Spleen (tissue), 11 donors: ENCODE measurements at regions not wholly inside any gene's neighbourhood (a gene's known extent, or its start where the extent isn't known, plus 50 kb on each side); places are given as distances from the start of the nearest gene placed in this dataset.

ENCODE experiments used
- DNase-seq: peaks from one replicate; pipeline ENCODE4 v3.0.0-alpha.2; 2020
- H3K27ac ChIP-seq, 8 donors: fragments of 200-600 bp; sonication (generic) in 7 of 8; 1 replicate in 4 of 8; 2 replicates in 4 of 8; pipeline versions ENCODE4 v1.5.0 to v1.8.0; 2016 to 2021; ENCODE audit warnings: inconsistent platforms in 4 of 8, mild to moderate bottlenecking in 4 of 8, moderate library complexity in 1 of 8
- H3K27me3 ChIP-seq, 7 donors: fragments of 200-600 bp; sonication (generic) in 6 of 7; replicated peaks in 1 of 7; 1 replicate in 4 of 7; 2 replicates in 3 of 7; pipeline versions ENCODE4 v1.5.0 to v1.8.0; 2016 to 2021; ENCODE audit warnings: inconsistent platforms in 3 of 7, mild to moderate bottlenecking in 1 of 7
- H3K36me3 ChIP-seq, 6 donors: fragments of 200-600 bp; sonication (generic) in 5 of 6; 1 replicate in 4 of 6; 2 replicates in 2 of 6; pipeline versions ENCODE4 v1.5.0 to v1.8.0; 2016 to 2021; ENCODE audit warnings: inconsistent platforms in 2 of 6
- H3K4me1 ChIP-seq, 6 donors: fragments of 200-600 bp; sonication (generic) in 5 of 6; 1 replicate in 3 of 6; 2 replicates in 3 of 6; pipeline versions ENCODE4 v1.5.0 to v1.8.0; 2016 to 2021; ENCODE audit warnings: inconsistent platforms in 3 of 6
- H3K4me3 ChIP-seq, 8 donors: fragments of 200-600 bp; sonication (generic) in 7 of 8; 1 replicate in 4 of 8; 2 replicates in 4 of 8; pipeline versions ENCODE4 v1.5.0 to v1.8.0; 2016 to 2021; ENCODE audit warnings: inconsistent platforms in 4 of 8, mild to moderate bottlenecking in 4 of 8, moderate library complexity in 2 of 8
- H3K9me3 ChIP-seq, 8 donors: fragments of 200-600 bp; sonication (generic) in 7 of 8; 1 replicate in 4 of 8; 2 replicates in 4 of 8; pipeline versions ENCODE4 v1.5.0 to v1.8.0; 2016 to 2021; ENCODE audit warnings: inconsistent platforms in 4 of 8
- POLR2A ChIP-seq, 3 donors: fragments of 450-650 bp; IDR thresholded peaks; one replicate each; pipeline ENCODE4 v1.5.1; 2017; ENCODE audit warnings: antibody characterized with exemption in 3 of 3, mild to moderate bottlenecking in 1 of 3
- POLR2AphosphoS5 ChIP-seq, 3 donors: sonication (generic); formaldehyde crosslinking; IDR thresholded peaks; one replicate each; pipeline ENCODE4 v1.5.1; 2017; ENCODE audit warnings: antibody characterized with exemption in 3 of 3
- WGBS, 5 donors: extraction: QIAGEN DNeasy Blood & Tissue Kit in 3 of 5; methylation state at CpG; one replicate each; pipeline versions ENCODE4 v1.1.5 to v1.1.7; 2013 to 2018; 5-methylcytosine and 5-hydroxymethylcytosine counted together
- intact Hi-C: fragments of 100-400 bp; cut with DNase I; formaldehyde crosslinking; loops from one replicate; pipeline ENCODE4 v1.15.0; 2023; ENCODE audit warnings: low total_unique reads
- TF ChIP-seq, protein P1 (sequence below), 11 experiments: fragments of 200-600 bp in 7 of 11; fragments of 450-650 bp in 4 of 11; sonication (generic) in 4 of 11; IDR thresholded peaks in 8 of 11; conservative IDR thresholded peaks in 3 of 11; 1 replicate in 7 of 11; 2 replicates in 4 of 11; pipeline versions ENCODE4 v1.4.0 to v1.8.0; 2016 to 2021; ENCODE audit warnings: antibody characterized with exemption in 11 of 11, inconsistent platforms in 4 of 11, mild to moderate bottlenecking in 1 of 11
- donor health status: healthy with polysubstance abuse.
- donor health status: DM: no; HTN: no; CAD: no; lungs with moderate emphysema.
- donor health status: DM: no; HTN: no; CAD: no.
- donor health status: Bipolar disorder and iron deficiency.
- donor health status: healthy.
- donor health status: DM: no; HTN: no; CAD: no.
- donor health status: DM: yes; HTN: yes; CAD: no.

DNA sequence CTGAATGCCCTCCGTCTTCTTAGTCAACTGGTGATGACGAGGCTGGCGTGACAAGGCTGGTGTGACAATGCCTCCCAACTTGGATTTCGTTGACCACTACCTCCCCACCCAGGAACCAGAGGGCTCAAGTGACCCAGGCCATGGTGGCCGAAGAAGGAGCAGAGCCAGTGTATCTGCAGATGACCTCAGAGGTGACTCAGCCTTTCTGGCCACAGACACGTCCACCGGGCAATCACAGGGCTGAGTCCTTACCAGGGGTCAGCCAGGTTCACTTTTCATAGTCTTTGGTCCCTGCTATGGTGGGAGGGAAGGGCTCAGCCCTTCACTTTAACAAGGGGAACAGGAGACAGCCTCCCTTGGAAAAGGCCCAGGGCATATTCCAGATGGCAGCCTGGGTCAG, 116.3 kb downstream of the MAF start:
- 80 to 95% (median 87%) methylated on average over 1 to 7 of the region's 7 CpGs for WGBS, 5 donors

DNA sequence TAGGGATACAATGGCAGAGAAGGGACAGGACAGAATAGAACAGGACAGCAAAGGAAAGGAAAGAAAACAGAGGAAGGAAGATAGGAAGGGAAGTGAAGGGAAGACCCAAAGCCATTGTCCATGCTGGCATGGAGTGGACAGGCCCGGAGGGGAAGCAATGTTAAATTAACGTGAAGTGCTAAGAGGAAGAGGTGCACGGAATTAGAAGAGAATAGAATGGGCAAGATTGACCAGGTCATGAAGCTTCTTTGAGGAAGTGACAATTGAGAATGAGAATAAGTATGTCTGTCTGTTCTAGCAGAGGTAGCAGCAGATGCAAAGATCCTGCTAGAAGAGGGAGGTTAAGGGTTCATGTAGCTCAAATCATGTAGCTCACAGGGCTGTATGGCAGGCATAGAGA, 117.2 kb downstream of the MAF start:
- intact Hi-C loops, result no loop called here
- H3K4me3 ChIP-seq, result no peak overlapping the region
- 64 to 76% (median 71%) methylated on average over 3 of the region's 3 CpGs for WGBS, 5 donors
- no peak for TF ChIP-seq POLR2AphosphoS5 (IDR thresholded peaks at IDR 0.05)
- TF ChIP-seq, protein P1, sequence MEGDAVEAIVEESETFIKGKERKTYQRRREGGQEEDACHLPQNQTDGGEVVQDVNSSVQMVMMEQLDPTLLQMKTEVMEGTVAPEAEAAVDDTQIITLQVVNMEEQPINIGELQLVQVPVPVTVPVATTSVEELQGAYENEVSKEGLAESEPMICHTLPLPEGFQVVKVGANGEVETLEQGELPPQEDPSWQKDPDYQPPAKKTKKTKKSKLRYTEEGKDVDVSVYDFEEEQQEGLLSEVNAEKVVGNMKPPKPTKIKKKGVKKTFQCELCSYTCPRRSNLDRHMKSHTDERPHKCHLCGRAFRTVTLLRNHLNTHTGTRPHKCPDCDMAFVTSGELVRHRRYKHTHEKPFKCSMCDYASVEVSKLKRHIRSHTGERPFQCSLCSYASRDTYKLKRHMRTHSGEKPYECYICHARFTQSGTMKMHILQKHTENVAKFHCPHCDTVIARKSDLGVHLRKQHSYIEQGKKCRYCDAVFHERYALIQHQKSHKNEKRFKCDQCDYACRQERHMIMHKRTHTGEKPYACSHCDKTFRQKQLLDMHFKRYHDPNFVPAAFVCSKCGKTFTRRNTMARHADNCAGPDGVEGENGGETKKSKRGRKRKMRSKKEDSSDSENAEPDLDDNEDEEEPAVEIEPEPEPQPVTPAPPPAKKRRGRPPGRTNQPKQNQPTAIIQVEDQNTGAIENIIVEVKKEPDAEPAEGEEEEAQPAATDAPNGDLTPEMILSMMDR (IDR thresholded peaks at IDR 0.05 in 8 of 11, conservative IDR thresholded peaks at IDR 0.05 in 3 of 11), result no peak
- TF ChIP-seq POLR2A (IDR thresholded peaks at IDR 0.05), result no peak
- DNase-seq, result no peak
- H3K4me1 ChIP-seq, result peaks cover 0 to 9% (median 2%) of the 10 kb centered on the region in 6 donors
- no peaks in the 10 kb centered on the region for H3K9me3 ChIP-seq
- H3K27ac ChIP-seq, result no peak overlapping the region
- H3K27me3 ChIP-seq, result peaks cover 0 to 8% (median 0%) of the 10 kb centered on the region in 7 donors
- H3K36me3 ChIP-seq, result no peaks in the 10 kb centered on the region

More for the DNA sequence above, 116.3 kb downstream of the MAF start:
- intact Hi-C loops, result no loop called here
- Histone ChIP-seq H3K9me3 (no peaks in the 10 kb centered on the region), H3K4me1 (peaks cover 0 to 9% (median 2%) of the 10 kb centered on the region in 6 donors), H3K4me3 (no peak overlapping the region), H3K36me3 (no peaks in the 10 kb centered on the region), H3K27ac (no peak overlapping the region), H3K27me3 (peaks cover 0 to 8% (median 0%) of the 10 kb centered on the region in 7 donors)
- DNase-seq, result no peak
- TF ChIP-seq POLR2A (IDR thresholded peaks at IDR 0.05) (no peak), POLR2AphosphoS5 (IDR thresholded peaks at IDR 0.05) (no peak)
- TF ChIP-seq, protein P1 (IDR thresholded peaks at IDR 0.05 in 8 of 11, conservative IDR thresholded peaks at IDR 0.05 in 3 of 11), result no peak

DNA sequence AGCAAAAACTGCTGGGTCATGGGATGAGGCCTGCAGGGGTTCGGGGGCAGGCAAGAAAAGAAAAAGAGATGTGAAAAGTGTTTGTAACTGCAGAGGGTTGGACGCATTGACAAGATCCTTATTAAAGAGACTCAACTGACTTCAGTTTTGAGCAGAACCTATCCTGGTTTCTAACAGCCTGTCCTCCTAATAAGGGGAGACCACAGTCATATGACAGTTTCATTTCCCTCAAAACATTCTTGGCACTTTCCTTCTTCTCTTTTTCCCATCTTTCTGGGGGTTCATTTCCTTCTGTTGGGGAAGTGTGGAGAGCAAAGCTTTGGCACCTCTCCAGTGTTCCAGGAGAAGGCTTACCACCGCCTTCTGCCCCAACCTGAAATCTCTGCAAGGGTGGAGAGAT, 118.5 kb downstream of the MAF start:
- Histone ChIP-seq H3K27me3 (peaks cover 0 to 8% (median 0%) of the 10 kb centered on the region in 7 donors), H3K9me3 (no peaks in the 10 kb centered on the region), H3K36me3 (no peaks in the 10 kb centered on the region), H3K27ac (no peak overlapping the region), H3K4me1 (peaks cover 0 to 9% (median 2%) of the 10 kb centered on the region in 6 donors), H3K4me3 (no peak overlapping the region)
- WGBS, 5 donors, result 44 to 66% (median 59%) methylated on average over 2 to 3 of the region's 3 CpGs
- no peak for DNase-seq
- TF ChIP-seq POLR2A (IDR thresholded peaks at IDR 0.05), result no peak
- TF ChIP-seq, protein P1 (IDR thresholded peaks at IDR 0.05 in 8 of 11, conservative IDR thresholded peaks at IDR 0.05 in 3 of 11), result no peak
- no peak for TF ChIP-seq POLR2AphosphoS5 (IDR thresholded peaks at IDR 0.05)
- intact Hi-C loops, result no loop called here

DNA sequence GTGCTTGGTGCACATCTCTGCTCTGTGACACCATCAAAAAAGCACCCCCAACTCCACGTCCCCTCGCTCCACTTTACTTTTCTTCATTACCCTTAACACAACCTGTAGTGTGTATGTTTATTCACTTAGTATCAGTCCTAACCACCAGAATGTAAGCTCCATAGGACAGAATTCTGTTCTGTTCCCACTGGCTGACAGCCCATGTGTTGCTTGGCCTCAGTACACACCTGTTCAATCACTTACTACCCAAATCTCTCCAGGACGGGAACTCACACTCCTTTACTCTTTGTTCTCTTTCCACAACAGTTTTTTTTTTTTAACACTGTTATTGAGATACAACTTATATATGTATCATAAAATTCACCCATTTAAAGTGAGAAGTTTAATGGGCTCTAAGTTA, 119.6 kb downstream of the MAF start:
- no peaks in the 10 kb centered on the region for H3K36me3 ChIP-seq
- no peak for DNase-seq
- no peaks in the 10 kb centered on the region for H3K9me3 ChIP-seq
- peaks cover 0 to 8% (median 0%) of the 10 kb centered on the region in 7 donors for H3K27me3 ChIP-seq
- H3K27ac ChIP-seq, result no peak overlapping the region
- 85 to 97% (median 89%) methylated on average over 3 of the region's 3 CpGs for WGBS, 5 donors
- no peak for TF ChIP-seq POLR2A (IDR thresholded peaks at IDR 0.05)
- TF ChIP-seq, protein P1 (IDR thresholded peaks at IDR 0.05 in 8 of 11, conservative IDR thresholded peaks at IDR 0.05 in 3 of 11), result no peak
- TF ChIP-seq POLR2AphosphoS5 (IDR thresholded peaks at IDR 0.05), result no peak
- H3K4me3 ChIP-seq, result no peak overlapping the region
- H3K4me1 ChIP-seq, result peaks cover 0 to 9% (median 2%) of the 10 kb centered on the region in 6 donors
- intact Hi-C loops, result no loop called here
